Tibial nerve (tissue), 3 donors: ENCODE measurements at regions not wholly inside any gene's neighbourhood (a gene's known extent, or its start where the extent isn't known, plus 50 kb on each side); places are given as distances from the start of the nearest gene placed in this dataset.

Experiments used
- POLR2A ChIP-seq, 2 donors: fragments of 450-650 bp; IDR thresholded peaks; one replicate each; pipeline ENCODE4 v1.6.1; 2017; ENCODE audit warnings: antibody characterized with exemption in 2 of 2, mild to moderate bottlenecking in 2 of 2, moderate library complexity in 2 of 2
- TF ChIP-seq, protein P1 (sequence below), 5 experiments: fragments of 200-600 bp in 3 of 5; fragments of 450-650 bp in 2 of 5; sonication (generic) in 3 of 5; IDR thresholded peaks; one replicate each; pipeline ENCODE4 v1.5.1; 2016 to 2019; ENCODE audit warnings: antibody characterized with exemption in 5 of 5, mild to moderate bottlenecking in 3 of 5, moderate library complexity in 2 of 5

DNA sequence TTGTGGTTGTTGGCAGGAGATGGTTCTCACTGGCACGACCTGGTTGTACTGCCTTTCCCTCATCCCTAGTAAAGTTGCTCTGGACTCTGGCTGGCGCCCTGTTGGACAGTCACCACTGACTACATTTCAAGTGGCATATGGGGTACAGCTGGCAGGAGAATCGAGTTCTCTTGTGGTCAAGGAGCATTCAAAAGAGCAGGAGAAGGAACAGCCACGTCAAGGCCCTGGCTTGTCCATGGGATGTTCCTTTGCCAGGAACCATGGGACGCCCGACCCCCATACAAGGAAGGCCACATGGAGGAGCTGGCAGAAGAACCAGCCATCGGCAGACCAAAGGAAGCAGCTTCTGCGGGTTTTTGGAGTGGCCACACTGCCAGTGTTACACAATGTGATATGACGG is 87.0 kb upstream of the SLC25A13 start:
- TF ChIP-seq POLR2A (IDR thresholded peaks at IDR 0.05): no peak
- TF ChIP-seq, protein P1, sequence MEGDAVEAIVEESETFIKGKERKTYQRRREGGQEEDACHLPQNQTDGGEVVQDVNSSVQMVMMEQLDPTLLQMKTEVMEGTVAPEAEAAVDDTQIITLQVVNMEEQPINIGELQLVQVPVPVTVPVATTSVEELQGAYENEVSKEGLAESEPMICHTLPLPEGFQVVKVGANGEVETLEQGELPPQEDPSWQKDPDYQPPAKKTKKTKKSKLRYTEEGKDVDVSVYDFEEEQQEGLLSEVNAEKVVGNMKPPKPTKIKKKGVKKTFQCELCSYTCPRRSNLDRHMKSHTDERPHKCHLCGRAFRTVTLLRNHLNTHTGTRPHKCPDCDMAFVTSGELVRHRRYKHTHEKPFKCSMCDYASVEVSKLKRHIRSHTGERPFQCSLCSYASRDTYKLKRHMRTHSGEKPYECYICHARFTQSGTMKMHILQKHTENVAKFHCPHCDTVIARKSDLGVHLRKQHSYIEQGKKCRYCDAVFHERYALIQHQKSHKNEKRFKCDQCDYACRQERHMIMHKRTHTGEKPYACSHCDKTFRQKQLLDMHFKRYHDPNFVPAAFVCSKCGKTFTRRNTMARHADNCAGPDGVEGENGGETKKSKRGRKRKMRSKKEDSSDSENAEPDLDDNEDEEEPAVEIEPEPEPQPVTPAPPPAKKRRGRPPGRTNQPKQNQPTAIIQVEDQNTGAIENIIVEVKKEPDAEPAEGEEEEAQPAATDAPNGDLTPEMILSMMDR (IDR thresholded peaks at IDR 0.05): no peak
